ENCODE measurements at regions not wholly inside any gene's neighbourhood (a gene's known extent, or its start where the extent isn't known, plus 50 kb on each side); places are given as distances from the start of the nearest gene placed in this dataset.

DNA sequence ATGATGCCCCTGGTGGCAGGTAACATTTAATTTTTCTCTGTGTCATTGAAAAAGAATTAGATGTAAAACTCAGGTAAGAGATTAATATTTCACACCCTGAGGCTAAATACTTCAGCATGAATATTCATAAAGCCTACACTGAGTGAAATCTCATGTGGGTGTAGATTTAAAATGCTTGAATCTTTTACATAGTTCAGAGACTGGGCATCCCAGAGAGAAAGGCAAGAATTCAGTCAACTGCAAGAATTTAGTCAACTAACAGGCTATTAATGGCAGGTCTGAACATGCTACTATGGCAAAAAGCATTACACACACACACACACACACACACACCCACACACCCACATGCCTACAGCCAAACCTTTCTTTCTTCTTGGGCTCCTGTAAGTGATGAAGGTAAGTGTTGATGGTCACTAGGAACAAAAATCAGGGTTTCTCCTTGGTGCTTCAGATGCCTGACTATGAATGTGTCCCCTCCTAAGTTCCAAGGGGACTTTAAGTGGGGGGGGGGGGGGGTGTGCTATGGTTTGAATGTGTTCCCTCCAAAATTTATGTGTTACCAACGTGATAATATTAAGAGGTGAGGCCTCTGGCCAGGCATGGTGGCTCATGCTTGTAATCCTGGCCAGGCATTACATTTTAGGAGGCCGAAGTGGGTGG, 63.7 kb upstream of the PSMD7 start:
- no peak overlapping the region for H2AFZ ChIP-seq (ENCODE audit: low read length)
- H3K27me3 ChIP-seq (ENCODE audit: control insufficient read depth in 1 of 2, insufficient read depth in 2 of 2, low read length in 2 of 2): peaks cover 0 to 9% of the 10 kb centered on the region in 2 experiments; a peak in 1 of 5 replicates
- H3K4me2 ChIP-seq (ENCODE audit: low read depth, low read length): no peak overlapping the region
- H3K36me3 ChIP-seq (replicated peaks in 1 of 2; ENCODE audit: control insufficient read depth in 1 of 2, insufficient read depth in 2 of 2, low read length in 2 of 2): no peaks in the 10 kb centered on the region
- in situ Hi-C loops (cut with HindIII; ENCODE audit: extremely low pct_ligation_motif_present, low pct_unique_long_range_greater_than_20kb) (no loop called here), intact Hi-C loops (cut with micrococcal nuclease; ENCODE audit: unreplicated experiment) (no loop called here)
- no peak for DNase-seq (ENCODE audit: low spot score)
- H3K4me1 ChIP-seq (ENCODE audit: insufficient read depth, low read length): no peaks in the 10 kb centered on the region
- no TSS peak for BruUV-seq (replicated peaks)
- no peak overlapping the region for H3K9ac ChIP-seq (ENCODE audit: insufficient read depth, low read depth, low read length)
- 8% methylated on average over 2 of the region's 2 CpGs for WGBS (ENCODE audit: low lambda C conversion rate)
- no peaks in the 10 kb centered on the region for H3K9me3 ChIP-seq (ENCODE audit: low read length)
- no peak for TF ChIP-seq TP53 (CRISPR knock-in tag; conservative IDR thresholded peaks at IDR 0.05)
- no peak for TF ChIP-seq RBFOX2 (IDR thresholded peaks at IDR 0.05; ENCODE audit: low read depth, low read length)
- TF ChIP-seq PHF21A (CRISPR knock-in tag; IDR thresholded peaks at IDR 0.05): no peak
- TF ChIP-seq ZBTB8A (CRISPR knock-in tag; IDR thresholded peaks at IDR 0.05; ENCODE audit: borderline replicate concordance, low read depth): no peak
- TF ChIP-seq ZBTB7A (CRISPR knock-in tag; IDR thresholded peaks at IDR 0.05): no peak
- no peak for TF ChIP-seq ZFP91 (CRISPR knock-in tag; IDR thresholded peaks at IDR 0.05; ENCODE audit: borderline replicate concordance)
- no peak for TF ChIP-seq ZNF256 (CRISPR knock-in tag; conservative IDR thresholded peaks at IDR 0.05)
- no peak for TF ChIP-seq RORA (CRISPR knock-in tag; IDR thresholded peaks at IDR 0.05)
- TF ChIP-seq MED8 (CRISPR knock-in tag; IDR thresholded peaks at IDR 0.05; ENCODE audit: insufficient replicate concordance): no peak
- no peak for TF ChIP-seq ZNF253 (CRISPR knock-in tag; IDR thresholded peaks at IDR 0.05; ENCODE audit: borderline replicate concordance)
- TF ChIP-seq ZNF749 (CRISPR knock-in tag; IDR thresholded peaks at IDR 0.05; ENCODE audit: borderline replicate concordance): no peak
- no peak for TF ChIP-seq CCAR2 (optimal IDR thresholded peaks at IDR 0.05; ENCODE audit: low read depth, low read length)
- H3K27ac ChIP-seq (ENCODE audit: extremely low read length, insufficient read depth, low read length): no peak overlapping the region
- ATAC-seq: no peak
- H4K20me1 ChIP-seq (ENCODE audit: insufficient read depth, low read length): no peaks in the 10 kb centered on the region; the same call in 1 of the 2 replicates
- ChIA-PET CTCF (ENCODE audit: low intra/inter-chr PET ratio, low total read pairs) (no interaction called here), POLR2A (no interaction called here)
- no peaks in the 10 kb centered on the region for H3K79me2 ChIP-seq (ENCODE audit: insufficient read depth, low read length)
- no peak for FAIRE-seq
- H3K4me3 ChIP-seq (replicated peaks in 1 of 3; ENCODE audit: insufficient read depth in 1 of 3, low read depth in 2 of 3, low read length in 3 of 3): no peak overlapping the region

Measured in HepG2 (cell line).